ENCODE measurements at regions not wholly inside any gene's neighbourhood (a gene's known extent, or its start where the extent isn't known, plus 50 kb on each side); places are given as distances from the start of the nearest gene placed in this dataset.
"Not testable (repeated sequence)": the region's sequence is repeated elsewhere in the genome, so short reads cannot be mapped to it uniquely, and the experiment has no call there.

DNA sequence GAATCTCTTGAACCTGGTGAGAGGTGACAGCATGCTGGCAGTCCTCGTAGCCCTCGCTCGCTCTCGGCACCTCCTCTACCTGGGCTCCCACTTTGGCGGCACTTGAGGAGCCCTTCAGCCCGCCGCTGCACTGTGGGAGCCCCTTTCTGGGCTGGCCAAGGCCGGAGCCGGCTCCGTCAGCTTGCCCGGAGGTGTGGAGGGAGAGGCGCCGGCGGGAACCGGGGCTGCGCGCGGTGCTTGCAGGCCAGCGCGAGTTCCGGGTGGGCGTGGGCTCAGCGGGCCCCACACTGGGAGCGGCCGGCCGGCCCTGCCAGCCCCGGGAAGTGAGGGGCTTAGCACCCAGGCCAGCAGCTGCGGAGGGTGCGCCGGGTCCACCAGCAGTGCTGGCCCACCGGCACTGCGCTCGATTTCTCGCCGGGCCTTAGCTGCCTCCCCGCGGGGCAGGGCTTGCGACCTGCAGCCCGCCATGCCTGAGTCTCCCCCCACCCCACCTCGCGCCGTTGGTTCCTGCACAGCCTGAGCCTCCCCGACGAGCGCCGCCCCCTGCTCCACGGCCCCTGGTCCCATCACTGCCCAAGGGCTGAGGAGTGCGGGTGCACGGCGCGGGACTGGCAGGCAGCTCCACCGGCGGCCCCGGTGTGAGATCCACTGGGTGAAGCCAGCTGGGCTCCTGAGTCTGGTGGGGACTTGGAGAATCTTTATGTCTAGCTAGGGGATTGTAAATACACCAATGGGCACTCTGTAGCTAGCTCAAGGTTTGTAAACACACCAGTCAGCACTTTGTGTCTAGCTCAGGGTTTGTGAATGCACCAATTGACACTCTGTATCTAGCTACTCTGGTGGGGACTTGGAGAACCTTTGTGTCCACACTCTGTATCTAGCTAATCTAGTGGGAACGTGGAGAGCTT is 328.3 kb upstream of the KLF4 start:
- TF ChIP-seq ZNF274 (IDR thresholded peaks at IDR 0.05; ENCODE audit: low read depth, low read length); YY1 (IDR thresholded peaks at IDR 0.05; ENCODE audit: insufficient read depth, insufficient read length): not testable (repeated sequence)

All from NT2/D1 (cell line).